ENCODE measurements at regions not wholly inside any gene's neighbourhood (a gene's known extent, or its start where the extent isn't known, plus 50 kb on each side); places are given as distances from the start of the nearest gene placed in this dataset.

GRCh38 chr6:10210052-10210451 is 204.8 kb downstream of the TFAP2A start:
- H3K79me1 ChIP-seq (ENCODE audit: low read depth in 1 of 2, low read length in 2 of 2): no peaks in the 10 kb centered on the region
- no peak overlapping the region for H3K4me2 ChIP-seq (ENCODE audit: low read depth, low read length)
- WGBS, 2 experiments (ENCODE audit: extremely low coverage in 2 of 2, insufficient read length in 1 of 2): 0% methylated on average over 1 of the region's 2 CpGs; no CpG with 5 or more reads in 1 of the 2 experiments
- H3K56ac ChIP-seq (ENCODE audit: extremely low read depth, insufficient read depth, low read length): no peak overlapping the region
- no peak overlapping the region for H4K91ac ChIP-seq (ENCODE audit: insufficient read depth, low read depth, low read length)
- H3K27me3 ChIP-seq (ENCODE audit: control insufficient read depth, insufficient read depth, low read length): no peaks in the 10 kb centered on the region
- no peak overlapping the region for H3K14ac ChIP-seq (replicated peaks; ENCODE audit: low read depth, low read length)
- peaks cover 8% of the 10 kb centered on the region for H3K9me3 ChIP-seq (ENCODE audit: control insufficient read depth, insufficient read depth, low read length)
- H2AK9ac ChIP-seq (replicated peaks; ENCODE audit: low read depth, low read length, poor library complexity): no peak overlapping the region
- no peaks in the 10 kb centered on the region for H3K9me1 ChIP-seq (ENCODE audit: insufficient read depth, low read length)
- H2AFZ ChIP-seq (replicated peaks; ENCODE audit: low read length, poor library complexity): no peak overlapping the region
- no peaks in the 10 kb centered on the region for H3K4me1 ChIP-seq (ENCODE audit: control insufficient read depth, insufficient read depth, low read length)
- no peak overlapping the region for H4K8ac ChIP-seq (ENCODE audit: low read depth in 2 of 2, low read length in 2 of 2)
- intact Hi-C loops (cut with micrococcal nuclease): no loop called here
- ATAC-seq (ENCODE audit: low read depth): no peak
- no peak overlapping the region for H2BK120ac ChIP-seq (ENCODE audit: low read depth, low read length)
- TF ChIP-seq POLR2A (IDR thresholded peaks at IDR 0.05; ENCODE audit: low read depth, low read length): no peak
- TF ChIP-seq USF2 (IDR thresholded peaks at IDR 0.05; ENCODE audit: low read depth, low read length): no peak
- no peak for TF ChIP-seq RFX5 (IDR thresholded peaks at IDR 0.05; ENCODE audit: low read depth, low read length)
- TF ChIP-seq ELK1 (IDR thresholded peaks at IDR 0.05; ENCODE audit: borderline replicate concordance, low read depth, low read length): no peak
- TF ChIP-seq RAD21 (IDR thresholded peaks at IDR 0.05; ENCODE audit: low read length): no peak
- TF ChIP-seq SMC3 (IDR thresholded peaks at IDR 0.05; ENCODE audit: low read depth, low read length): no peak
- no peak for TF ChIP-seq BHLHE40 (IDR thresholded peaks at IDR 0.05; ENCODE audit: low read depth, low read length)
- no peak for TF ChIP-seq RCOR1 (IDR thresholded peaks at IDR 0.05; ENCODE audit: insufficient replicate concordance, low read length)
- no peak for TF ChIP-seq MAFK (IDR thresholded peaks at IDR 0.05; ENCODE audit: low read depth, low read length)
- TF ChIP-seq CEBPB (IDR thresholded peaks at IDR 0.05; ENCODE audit: low read depth, low read length): no peak
- TF ChIP-seq NFE2L2 (IDR thresholded peaks at IDR 0.05; ENCODE audit: low read depth, low read length): no peak
- no peak for TF ChIP-seq CHD1 (IDR thresholded peaks at IDR 0.05; ENCODE audit: low read depth, low read length)
- TF ChIP-seq MXI1 (IDR thresholded peaks at IDR 0.05; ENCODE audit: borderline replicate concordance, low read depth, low read length): no peak
- TF ChIP-seq, protein P1, sequence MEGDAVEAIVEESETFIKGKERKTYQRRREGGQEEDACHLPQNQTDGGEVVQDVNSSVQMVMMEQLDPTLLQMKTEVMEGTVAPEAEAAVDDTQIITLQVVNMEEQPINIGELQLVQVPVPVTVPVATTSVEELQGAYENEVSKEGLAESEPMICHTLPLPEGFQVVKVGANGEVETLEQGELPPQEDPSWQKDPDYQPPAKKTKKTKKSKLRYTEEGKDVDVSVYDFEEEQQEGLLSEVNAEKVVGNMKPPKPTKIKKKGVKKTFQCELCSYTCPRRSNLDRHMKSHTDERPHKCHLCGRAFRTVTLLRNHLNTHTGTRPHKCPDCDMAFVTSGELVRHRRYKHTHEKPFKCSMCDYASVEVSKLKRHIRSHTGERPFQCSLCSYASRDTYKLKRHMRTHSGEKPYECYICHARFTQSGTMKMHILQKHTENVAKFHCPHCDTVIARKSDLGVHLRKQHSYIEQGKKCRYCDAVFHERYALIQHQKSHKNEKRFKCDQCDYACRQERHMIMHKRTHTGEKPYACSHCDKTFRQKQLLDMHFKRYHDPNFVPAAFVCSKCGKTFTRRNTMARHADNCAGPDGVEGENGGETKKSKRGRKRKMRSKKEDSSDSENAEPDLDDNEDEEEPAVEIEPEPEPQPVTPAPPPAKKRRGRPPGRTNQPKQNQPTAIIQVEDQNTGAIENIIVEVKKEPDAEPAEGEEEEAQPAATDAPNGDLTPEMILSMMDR (conservative IDR thresholded peaks at IDR 0.05; ENCODE audit: low read depth, low read length): no peak
- TF ChIP-seq MAZ (IDR thresholded peaks at IDR 0.05; ENCODE audit: borderline replicate concordance, low read depth, low read length): no peak
- ChIA-PET CTCF (no interaction called here), POLR2A (ENCODE audit: unreplicated experiment) (no interaction called here)
- in situ Hi-C loops (cut with MboI; ENCODE audit: low sequenced_read_pairs): no loop called here
- H3K18ac ChIP-seq (ENCODE audit: low read depth, low read length): no peak overlapping the region
- H3K4me3 ChIP-seq (ENCODE audit: insufficient read depth, low read depth, low read length): no peak overlapping the region
- no peak overlapping the region for H3K27ac ChIP-seq (ENCODE audit: insufficient read depth, low read length)
- H4K20me1 ChIP-seq (ENCODE audit: insufficient read depth, low read length): no peaks in the 10 kb centered on the region
- dilution Hi-C loops (cut with HindIII; ENCODE audit: low sequenced_read_pairs, unreplicated experiment): no loop called here
- no peak overlapping the region for H2BK5ac ChIP-seq (ENCODE audit: low read depth, low read length, poor library complexity, severe bottlenecking)
- no peak overlapping the region for H3K4ac ChIP-seq (ENCODE audit: low read depth, low read length)
- no peak overlapping the region for H2BK15ac ChIP-seq (ENCODE audit: low read depth, low read length)
- H2AK5ac ChIP-seq (ENCODE audit: low read depth, low read length): no peak overlapping the region
- H3K9ac ChIP-seq (ENCODE audit: low read depth, low read length): no peak overlapping the region
- H2BK20ac ChIP-seq (ENCODE audit: low read depth, low read length): no peak overlapping the region
- no peak overlapping the region for H4K5ac ChIP-seq (ENCODE audit: low read depth, low read length)
- no TSS peak for BruUV-seq (replicated peaks)
- DNase-seq: no peak
- no peak overlapping the region for H3K23ac ChIP-seq (ENCODE audit: low read depth, low read length)
- H3K36me3 ChIP-seq (ENCODE audit: control insufficient read depth, insufficient read depth, low read length): no peaks in the 10 kb centered on the region
